GM21717 (cell line): ENCODE measurements at regions not wholly inside any gene's neighbourhood (a gene's known extent, or its start where the extent isn't known, plus 50 kb on each side); places are given as distances from the start of the nearest gene placed in this dataset.
"Not testable (repeated sequence)": the region's sequence is repeated elsewhere in the genome, so short reads cannot be mapped to it uniquely, and the experiment has no call there.

Source experiments
- ATAC-seq: cut with Tn5 transposase; IDR thresholded peaks from one replicate; pipeline ENCODE4 v1.9.1; 2021; ENCODE audit warnings: mild to moderate bottlenecking, moderate library complexity; ENCODE audit not compliant: unreplicated experiment

DNA sequence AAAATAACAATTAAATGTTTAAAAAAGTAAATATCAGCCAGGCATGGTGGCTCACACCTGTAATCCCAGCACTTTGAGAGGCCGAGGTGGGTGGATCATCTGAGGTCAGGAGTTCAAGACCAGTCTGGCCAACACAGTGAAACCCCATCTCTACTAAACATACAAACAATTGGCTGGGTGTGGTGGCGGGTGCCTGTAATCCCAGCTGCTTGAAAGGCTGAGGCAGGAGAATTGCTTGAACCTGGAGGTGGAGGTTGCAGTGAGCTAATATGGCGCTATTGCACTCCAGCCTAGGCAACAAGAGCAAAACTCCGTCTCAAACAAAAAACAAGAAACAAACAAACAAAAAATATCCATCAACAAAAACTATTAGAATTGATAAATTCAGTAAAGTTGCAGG lies 77.5 kb downstream of the SNX5 start:
- not testable (repeated sequence) for ATAC-seq

DNA sequence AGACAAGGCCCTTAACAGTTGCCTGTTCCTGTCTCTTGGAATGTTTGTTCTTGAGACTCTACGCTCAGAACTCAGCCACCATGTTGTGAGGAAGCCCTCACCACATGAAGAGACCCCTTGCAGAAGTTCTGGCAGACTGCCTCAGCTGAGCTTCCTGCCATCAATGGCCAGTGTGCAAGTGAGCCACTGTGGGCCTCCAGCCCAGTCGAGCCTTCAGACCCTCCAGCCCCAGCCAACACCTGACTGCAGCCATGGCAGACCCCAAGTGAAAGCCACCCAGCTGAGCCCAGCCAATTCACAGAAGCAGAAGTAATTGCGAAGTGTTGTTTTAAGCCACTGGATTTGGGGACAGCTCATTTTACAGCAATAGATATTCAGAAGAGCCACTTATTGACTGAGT lies 78.3 kb downstream of the SNX5 start:
- ATAC-seq: no peak

DNA sequence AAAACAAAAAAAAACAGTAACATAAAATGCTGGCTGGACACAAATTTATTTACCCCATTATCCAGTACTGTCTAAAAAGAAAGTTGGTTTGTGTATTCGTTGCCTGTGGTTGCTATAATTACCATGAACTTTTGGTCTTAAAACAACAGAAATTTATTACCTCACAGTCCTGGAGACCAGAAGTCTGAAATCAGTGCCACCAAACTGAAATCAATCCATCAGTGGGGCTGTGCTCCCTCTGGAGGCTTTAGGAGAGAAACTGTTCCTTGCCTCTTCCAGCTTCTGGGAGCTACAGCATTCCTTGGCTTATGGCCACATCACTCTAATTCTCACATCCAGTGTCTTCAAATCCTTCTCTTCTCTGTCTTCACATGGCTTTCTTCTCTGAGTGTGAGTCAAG lies 79.4 kb downstream of the SNX5 start:
- ATAC-seq: no peak

DNA sequence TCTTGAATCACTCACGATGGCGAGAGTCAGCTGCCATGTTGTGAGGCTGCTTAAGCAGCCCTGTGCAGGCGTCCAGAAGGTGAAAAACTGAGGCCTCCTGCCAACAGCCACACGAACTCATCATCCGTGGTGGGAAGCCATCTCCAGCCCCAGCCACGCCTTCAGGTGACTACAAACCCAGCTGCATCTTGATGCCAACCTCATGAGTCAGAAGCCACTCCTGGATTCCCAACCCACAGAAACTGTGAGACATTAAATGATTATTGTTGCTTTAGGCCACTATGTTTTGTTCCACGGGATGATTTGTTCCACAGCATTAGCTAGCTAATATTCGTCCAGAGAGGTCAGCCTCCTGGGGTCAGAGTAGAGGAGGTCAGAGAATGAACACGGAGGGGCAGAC lies 80.5 kb downstream of the SNX5 start:
- no peak for ATAC-seq

DNA sequence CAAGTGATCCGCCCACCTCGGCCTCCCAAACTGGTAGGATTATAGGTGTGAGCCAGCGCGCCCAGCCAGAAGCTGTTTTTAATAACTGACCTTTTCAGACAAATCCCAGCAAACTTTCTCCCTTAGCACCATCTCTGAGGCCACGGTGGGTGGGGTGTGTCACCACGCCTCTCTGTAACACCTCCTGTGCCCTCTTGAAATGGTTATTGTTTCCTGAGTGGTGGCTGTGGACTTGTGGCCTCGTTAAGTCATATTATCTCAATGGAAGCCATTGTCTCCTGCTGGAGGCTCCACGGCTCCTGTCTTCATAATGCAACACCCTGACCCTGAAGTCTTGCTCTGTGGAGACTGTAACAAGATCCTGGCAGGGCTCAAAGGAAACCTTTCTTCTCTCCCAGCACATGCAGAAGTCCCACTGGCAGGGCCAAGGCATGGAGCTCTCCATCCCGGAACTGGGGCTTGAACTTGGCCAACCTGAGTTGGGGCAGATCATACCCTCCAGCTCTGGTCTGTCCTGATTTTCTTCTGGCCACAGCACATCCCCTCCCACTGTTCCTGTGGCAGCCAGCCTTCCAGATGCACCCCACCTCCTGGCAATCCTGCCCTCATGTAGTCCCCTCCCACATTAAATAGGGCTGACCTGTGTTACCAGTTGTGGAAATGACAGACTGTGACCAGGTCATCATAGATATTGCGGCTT lies 81.1 kb downstream of the SNX5 start:
- ATAC-seq: no peak

DNA sequence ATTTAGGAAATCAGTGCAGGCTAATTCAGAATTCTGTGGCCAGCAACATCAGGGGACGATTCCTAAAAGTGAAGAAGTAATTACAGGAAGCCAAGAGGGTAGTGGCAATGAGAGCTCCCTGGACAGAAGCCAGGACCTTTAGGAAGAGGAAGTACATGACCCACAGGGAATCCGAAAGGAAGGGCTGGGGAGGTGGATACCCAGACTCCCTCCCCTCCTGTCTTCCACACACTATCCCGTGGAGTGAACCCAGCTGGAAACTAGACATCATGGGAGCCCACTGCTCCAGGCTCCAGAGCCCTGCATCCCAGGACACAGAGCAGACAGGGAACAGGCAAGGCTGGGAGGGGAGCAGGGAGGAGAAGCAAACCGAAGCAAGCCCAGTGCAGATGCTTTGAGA lies 83.0 kb downstream of the SNX5 start:
- no peak for ATAC-seq

DNA sequence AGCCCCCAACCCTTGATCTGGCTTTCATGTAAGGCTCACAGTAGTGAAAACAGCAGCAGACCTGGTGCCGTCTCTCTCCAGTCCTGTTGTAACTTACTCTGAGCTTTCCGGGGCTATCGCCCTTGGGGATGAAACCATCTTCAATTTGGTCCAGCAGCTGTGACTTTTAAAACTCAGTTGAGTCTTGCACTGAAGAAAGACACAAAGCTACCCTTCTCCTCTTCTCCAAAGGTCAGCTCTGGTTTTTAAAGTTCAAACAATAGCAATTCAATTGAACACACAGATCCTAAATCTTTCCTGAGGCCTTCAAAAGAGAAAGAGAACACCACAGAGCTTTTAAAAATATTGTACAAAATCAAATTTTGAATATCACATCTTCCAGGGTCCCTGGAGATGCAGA lies 83.5 kb downstream of the SNX5 start:
- ATAC-seq: no peak

DNA sequence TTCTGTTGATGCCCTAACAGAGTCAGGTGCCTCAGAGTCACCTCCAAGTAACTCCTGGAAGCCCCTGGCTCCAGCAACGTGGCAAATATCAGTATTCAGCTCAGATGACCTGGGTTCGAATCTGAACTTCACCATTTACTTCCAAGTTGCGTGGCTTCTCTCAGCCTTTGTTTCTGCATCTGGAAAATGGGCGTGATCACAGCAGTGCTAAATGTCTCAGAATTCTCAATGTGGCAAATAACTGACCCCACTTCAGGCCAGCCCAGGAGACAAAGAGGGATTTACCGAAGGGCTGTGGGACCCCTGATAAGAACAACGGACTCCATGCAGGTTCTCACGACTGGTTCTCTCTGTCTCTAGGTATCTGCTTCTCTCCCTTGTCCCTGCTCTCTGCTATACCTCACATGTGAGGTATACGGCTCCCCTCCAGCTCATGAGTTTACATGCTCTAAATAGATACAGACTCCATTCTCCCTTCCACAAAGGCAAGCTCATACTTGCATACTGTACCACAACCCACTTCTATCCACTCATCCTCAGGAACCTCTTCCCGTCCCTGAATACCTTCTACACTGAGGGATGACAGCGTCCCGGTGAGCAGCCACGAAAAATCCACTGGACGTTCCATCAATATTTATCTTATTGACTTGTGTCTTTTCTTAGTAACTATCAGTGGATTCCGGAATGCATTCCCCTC lies 84.1 kb downstream of the SNX5 start:
- ATAC-seq: no peak

DNA sequence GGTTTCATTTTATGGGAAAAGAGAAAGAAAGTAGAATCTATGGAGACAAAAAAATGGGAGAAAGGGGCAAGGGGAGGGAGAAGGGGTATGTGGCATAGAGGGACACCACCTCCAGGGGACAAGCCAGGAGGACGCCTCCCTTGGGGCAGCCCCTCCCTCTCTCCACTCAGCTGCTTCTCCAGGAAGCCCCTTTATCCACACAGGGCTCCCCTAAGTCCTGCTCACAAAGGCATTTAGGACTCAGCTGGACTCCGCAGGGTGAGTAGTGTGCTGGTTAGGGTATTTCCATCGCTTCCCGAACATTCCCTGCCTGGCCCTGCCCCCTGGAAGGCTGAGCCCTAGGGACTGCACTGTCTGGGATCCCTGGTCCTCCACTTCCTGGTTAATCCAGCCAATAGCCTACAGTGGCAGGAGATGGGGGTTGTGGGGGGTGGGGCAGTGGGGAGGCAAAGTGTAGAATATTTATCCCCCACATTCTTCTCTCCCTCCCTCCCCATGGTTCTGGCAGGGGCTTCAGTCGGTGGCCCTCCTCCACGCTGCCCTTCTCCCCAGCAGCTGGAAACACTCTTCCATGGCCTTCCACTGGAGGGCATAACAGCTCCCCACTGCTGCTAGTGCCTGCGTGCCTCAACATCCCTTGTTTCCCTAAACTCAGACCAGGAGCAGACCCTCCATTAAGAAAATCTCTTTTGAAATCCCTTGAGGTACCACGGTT lies 84.8 kb downstream of the SNX5 start:
- ATAC-seq: no peak

DNA sequence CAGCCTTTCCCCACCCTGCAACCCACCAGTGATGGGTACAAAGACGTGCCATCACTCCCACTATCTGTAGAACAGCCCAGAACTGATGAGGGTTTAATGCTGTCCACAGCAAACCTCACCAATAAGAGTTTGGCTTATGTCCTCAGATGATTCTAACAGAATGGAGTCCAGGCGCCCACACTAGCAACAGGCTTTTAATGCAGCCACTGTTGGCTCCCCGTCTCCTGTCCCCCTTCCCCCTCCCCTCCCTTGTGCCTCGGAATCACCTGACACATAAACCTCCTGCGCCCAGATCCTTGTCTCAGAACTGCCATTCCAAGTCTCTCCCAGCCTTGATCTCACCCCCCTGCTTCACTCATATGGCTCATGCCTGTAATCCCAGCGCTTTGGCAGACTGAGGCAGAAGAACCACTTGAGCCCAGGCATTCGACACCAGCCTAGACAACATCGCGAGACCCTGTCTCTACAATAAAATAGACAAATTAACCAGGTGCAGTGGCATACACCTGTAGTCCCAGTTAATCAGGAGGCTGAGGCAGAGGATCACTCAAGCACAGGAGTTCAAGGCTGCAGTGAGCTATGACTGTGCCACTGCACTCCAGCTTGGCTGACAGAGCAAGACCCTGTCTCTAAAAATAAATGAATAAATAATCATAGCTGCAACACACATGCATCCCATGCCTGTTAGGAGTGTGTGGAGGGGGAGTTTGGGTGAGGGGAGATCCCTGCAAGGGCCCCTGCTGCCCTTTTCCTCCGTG lies 85.6 kb downstream of the SNX5 start:
- no peak for ATAC-seq

DNA sequence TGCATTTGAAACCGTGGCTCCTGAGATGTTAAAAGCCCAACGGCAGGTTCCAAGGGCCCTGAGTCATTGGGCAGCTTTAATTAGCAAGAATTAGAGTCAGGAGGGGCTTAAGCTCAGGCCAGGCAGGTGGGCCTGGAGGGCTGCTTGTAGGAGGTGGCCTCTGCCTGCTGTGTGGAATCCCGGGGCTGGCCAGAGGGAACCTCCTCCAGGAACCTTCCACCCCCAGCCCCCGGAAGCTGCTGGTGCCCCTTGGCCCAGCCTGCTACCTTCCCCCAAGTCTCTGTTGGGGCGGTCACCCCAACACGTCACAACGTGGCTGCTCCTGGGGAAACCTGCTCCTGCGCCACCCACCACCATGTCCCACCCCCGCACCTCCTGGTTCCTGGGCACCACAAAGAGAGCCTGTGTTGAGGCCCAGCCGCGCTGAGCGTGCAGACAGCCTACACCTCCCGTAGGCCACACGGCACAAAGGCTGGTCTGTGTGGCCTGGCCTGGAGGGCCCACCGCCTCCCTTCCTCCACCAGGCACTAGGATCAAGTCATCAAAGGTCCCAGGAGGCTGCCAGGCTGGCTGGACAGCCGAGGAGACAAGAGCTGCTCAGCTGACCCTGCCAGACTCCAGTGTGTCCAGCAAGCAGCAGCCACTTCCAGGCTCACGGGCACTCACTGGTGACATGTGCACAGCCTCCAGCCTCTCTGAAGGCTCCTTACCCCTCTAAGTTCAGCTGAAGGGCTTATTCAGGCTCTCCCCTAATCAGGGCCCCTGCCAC lies 86.3 kb downstream of the SNX5 start:
- no peak for ATAC-seq

DNA sequence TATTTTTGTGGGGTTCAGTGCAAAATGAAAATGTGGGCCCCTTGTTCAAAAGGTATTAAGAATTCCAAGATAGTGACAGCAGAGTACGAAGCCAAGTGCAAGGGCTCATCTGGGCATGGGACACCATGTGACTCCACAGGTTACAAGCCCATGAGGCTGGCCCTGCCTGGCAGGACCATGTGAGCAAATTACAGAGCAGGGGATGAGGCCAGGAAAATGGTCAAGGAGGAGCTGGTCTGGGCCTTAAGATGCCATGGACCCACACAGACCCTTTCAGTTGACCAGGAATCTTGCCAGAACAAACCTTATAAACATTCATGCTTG lies 86.9 kb downstream of the SNX5 start:
- no peak for ATAC-seq

DNA sequence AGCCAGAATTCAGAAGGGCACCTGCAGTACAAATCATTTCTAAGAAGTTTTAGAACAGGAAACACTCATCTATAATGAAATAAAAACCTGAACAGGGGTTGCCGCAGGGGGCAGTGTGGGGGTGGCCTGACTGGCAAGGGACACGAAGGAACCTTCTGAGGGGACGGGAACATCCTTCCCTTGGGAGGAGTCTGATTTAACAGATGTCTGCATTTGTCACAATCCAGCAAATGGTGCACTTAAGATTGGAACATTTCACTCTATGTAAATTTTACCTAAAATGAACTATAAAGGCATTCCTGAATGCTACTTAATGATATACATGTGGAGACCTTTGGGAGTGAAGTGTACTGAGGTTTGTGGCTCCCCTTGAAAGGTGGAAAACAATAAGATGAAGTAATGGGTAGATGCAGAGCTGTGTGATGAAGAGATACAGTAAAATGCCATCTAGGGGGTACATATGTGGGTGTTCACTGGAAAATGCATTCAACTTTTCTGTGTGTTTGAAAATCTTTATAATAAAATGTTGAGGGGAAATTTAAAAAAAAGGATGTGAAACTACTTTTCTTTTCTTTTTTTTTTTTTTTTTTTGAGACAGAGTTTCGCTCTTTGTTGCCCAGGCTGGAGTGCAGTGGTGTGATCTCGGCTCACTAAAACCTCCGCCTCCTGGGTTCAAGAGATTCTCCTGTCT lies 89.5 kb downstream of the SNX5 start:
- no peak for ATAC-seq

DNA sequence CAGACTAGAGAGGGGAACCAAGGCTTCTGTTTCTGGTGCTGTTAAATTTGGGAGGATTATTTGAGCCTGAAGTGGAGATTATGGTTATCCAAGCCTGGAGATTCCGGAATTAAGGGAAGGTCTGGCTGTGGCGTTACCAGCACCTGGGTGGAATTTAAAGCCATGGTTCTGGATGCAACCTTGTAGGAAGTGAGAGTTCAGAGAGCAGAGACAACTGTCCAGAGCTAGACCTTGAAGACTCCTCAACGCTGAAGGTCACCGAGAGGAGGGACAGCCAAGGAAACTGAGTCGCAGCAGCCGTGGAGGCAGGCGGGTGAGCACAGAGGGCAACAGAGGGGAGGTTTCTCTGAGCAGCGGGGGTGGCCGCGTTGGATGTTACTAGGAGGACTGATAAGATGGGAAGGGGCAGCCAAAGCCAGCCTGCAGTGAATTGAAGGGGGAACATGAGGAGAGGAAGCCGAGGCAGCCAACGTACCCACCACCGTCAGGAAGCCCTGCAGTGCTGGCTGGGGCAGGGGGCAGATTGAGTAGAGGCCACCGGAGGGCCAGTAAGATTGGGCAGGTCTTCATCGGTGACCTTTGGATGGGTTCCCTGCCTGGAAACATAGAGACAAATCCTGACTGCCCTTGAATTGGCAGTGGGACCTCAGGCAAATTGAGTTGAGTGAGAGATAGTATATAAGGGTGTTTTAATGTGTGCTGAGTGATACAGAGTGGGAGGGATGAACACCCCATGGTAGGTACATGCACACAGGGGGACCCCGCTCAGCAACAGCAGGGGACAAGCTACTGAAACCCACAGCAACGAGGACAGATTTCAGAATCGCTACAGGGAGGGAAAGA lies 90.3 kb downstream of the SNX5 start:
- no peak for ATAC-seq

DNA sequence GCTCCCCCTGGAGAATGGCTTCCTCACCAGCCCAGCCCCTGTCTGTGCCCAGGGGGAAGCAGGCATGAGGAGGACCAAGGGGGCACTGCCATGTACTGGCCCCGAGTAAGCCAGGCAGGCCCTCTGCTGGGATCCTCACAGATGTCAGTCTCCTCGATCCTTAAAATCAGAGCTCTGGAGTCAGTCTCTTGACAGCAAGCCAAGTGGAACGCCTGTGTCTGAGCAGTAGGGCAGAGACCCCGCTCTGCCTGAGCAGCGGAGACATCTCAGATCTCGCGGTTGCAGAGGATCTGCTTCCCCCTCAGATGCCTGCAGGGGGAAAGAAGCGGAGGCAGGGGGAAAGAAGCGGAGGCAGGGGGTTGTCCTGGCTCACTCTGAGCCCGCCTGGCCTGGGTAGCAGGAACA lies 92.6 kb downstream of the SNX5 start:
- no peak for ATAC-seq

DNA sequence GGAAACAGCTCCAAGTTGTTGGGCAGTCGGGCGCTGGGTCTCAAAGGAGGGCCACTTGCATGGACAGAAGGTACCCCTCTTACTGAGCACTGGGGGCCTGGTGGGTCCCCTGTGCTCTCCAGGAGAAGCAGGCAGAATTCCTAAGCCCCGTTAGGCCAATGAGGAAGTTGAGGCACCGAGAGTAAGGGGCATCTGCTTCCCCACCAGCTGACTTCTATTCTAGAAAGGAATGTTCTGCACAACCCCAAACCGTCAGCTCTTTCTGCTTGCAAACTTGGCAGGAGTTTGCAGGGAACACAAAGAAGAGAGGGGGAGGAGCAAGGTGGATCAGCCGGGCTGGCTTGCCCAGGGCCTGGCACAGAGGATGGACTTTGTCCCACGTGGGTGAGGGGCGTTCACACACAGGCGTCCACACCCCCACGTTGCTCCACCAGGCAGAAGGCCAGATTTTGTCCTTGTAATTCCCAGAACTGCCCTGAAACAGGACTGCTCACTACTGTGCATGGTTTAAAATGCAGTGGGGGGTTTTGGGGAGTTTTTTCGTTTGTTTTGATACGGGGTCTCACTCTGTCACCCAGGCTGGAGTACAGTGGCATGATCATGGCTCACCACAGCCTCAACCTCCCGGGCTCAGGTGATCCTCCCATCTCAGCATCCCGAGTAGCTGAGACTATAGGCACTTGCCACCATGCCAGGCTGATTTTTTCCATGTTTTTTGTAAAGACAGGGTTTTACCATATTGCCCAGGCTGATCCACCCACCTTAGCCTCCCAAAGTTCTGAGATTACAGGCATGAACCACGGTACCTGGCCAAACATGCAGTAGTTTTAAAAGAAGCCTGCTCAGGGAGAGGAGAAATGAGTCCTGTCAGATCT lies 93.3 kb downstream of the SNX5 start:
- ATAC-seq: no peak

DNA sequence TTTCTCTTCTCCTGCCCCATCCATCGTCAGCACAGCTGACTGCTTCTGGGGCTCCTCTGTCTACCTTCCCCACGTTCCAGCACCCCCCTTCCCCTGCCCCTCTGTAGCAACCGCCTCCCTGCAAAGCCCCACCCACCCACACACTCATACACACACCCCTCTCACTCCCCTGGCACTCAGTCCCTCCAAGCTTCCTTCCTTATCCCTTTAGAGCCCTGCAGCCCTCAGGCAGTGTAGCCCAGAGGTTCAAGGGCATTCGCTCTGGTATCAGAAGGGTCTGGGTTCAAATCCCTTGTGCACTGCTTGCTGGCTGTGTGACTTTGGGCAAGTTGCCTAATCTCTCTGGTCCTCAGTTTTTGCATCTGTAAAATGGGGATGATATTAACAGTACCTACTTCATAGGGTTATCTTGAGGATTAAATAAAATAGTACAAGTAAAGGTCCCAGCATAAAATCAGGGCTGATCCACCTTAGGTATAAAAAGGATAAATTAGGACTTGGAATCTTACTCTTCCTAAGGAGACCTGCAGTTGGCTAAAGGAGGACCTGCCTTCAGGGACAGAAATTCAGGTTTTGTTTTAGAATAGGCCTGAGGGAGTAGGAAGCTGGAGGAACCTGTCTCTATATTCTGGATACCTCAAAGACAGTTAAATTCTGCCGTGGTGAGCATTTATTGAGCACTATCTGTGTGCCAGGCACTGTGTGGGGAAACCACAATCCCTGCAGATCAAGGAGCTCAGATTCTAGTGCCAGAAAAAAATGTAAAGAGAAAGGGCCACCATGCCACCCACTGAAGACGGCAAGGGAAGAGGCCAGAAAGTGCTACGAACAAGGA lies 94.1 kb downstream of the SNX5 start:
- ATAC-seq: no peak
